ENCODE measurements at regions not wholly inside any gene's neighbourhood (a gene's known extent, or its start where the extent isn't known, plus 50 kb on each side); places are given as distances from the start of the nearest gene placed in this dataset.

DNA sequence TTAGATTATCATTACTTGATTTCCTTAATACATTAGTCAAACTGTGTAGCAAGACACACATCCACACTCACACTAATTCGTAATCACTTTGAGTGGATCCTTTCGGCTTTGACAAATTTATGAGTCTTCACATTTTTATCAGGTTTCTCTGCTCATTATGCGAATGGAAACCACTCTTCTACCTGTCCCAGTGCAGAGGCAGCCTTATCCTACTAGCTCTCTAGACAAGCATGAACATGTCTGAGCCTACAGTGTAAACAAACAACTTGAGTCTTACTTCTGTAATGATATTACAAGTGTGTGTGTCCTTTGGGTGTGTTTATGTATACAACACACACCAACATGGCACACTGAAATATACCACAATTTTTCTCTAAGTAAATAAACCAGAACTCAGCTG lies 361.9 kb upstream of the CHST9 start:
- TF ChIP-seq CTCF (IDR thresholded peaks at IDR 0.05 in 2 of 3, conservative IDR thresholded peaks at IDR 0.05 in 1 of 3; ENCODE audit: borderline replicate concordance in 1 of 3, insufficient read depth in 1 of 3, low read depth in 2 of 3, low read length in 2 of 3) (no peak), POLR2A (IDR thresholded peaks at IDR 0.05; ENCODE audit: borderline replicate concordance, extremely low read depth, insufficient read depth, insufficient read length) (no peak), EZH2phosphoT487 (IDR thresholded peaks at IDR 0.05; ENCODE audit: borderline replicate concordance) (no peak), YY1 (IDR thresholded peaks at IDR 0.05; ENCODE audit: extremely low read depth, insufficient replicate concordance, low read depth, low read length) (no peak), SRF (IDR thresholded peaks at IDR 0.05; ENCODE audit: low read depth) (no peak), EZH2 (IDR thresholded peaks at IDR 0.05) (no peak), JUND (IDR thresholded peaks at IDR 0.05) (no peak), SP1 (IDR thresholded peaks at IDR 0.05; ENCODE audit: low read depth) (no peak), TCF7L2 (IDR thresholded peaks at IDR 0.05; ENCODE audit: borderline replicate concordance, extremely low read depth, insufficient read depth, insufficient read length) (no peak), RAD21 (IDR thresholded peaks at IDR 0.05; ENCODE audit: low read depth) (no peak), ELF1 (IDR thresholded peaks at IDR 0.05; ENCODE audit: borderline replicate concordance, low read depth) (no peak), ZNF274 (IDR thresholded peaks at IDR 0.05; ENCODE audit: low read depth, low read length) (no peak)
- TF ChIP-seq, protein P1, sequence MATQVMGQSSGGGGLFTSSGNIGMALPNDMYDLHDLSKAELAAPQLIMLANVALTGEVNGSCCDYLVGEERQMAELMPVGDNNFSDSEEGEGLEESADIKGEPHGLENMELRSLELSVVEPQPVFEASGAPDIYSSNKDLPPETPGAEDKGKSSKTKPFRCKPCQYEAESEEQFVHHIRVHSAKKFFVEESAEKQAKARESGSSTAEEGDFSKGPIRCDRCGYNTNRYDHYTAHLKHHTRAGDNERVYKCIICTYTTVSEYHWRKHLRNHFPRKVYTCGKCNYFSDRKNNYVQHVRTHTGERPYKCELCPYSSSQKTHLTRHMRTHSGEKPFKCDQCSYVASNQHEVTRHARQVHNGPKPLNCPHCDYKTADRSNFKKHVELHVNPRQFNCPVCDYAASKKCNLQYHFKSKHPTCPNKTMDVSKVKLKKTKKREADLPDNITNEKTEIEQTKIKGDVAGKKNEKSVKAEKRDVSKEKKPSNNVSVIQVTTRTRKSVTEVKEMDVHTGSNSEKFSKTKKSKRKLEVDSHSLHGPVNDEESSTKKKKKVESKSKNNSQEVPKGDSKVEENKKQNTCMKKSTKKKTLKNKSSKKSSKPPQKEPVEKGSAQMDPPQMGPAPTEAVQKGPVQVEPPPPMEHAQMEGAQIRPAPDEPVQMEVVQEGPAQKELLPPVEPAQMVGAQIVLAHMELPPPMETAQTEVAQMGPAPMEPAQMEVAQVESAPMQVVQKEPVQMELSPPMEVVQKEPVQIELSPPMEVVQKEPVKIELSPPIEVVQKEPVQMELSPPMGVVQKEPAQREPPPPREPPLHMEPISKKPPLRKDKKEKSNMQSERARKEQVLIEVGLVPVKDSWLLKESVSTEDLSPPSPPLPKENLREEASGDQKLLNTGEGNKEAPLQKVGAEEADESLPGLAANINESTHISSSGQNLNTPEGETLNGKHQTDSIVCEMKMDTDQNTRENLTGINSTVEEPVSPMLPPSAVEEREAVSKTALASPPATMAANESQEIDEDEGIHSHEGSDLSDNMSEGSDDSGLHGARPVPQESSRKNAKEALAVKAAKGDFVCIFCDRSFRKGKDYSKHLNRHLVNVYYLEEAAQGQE (IDR thresholded peaks at IDR 0.05; ENCODE audit: low read depth): no peak
- TF ChIP-seq, protein P2, sequence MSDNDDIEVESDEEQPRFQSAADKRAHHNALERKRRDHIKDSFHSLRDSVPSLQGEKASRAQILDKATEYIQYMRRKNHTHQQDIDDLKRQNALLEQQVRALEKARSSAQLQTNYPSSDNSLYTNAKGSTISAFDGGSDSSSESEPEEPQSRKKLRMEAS (IDR thresholded peaks at IDR 0.05): no peak

Measured in HCT116 (cell line).